Spinal cord (tissue), 9 donors: ENCODE measurements at regions not wholly inside any gene's neighbourhood (a gene's known extent, or its start where the extent isn't known, plus 50 kb on each side); places are given as distances from the start of the nearest gene placed in this dataset.
"Not testable (repeated sequence)": the region's sequence is repeated elsewhere in the genome, so short reads cannot be mapped to it uniquely, and the experiment has no call there.

Source experiments
- DNase-seq, 6 donors: peaks; one replicate each; pipeline versions ENCODE4 v3.0.0 to v3.0.0-alpha.2; 2013 to 2015; ENCODE audit warnings: low spot score in 6 of 6, low read depth in 4 of 6
- H3K27ac ChIP-seq: one replicate; pipeline ENCODE4 v1.5.1; 2013; ENCODE audit warnings: low read depth, low read length, control low read depth
- H3K27me3 ChIP-seq: one replicate; pipeline ENCODE4 v1.6.1; 2013; ENCODE audit warnings: low read length; ENCODE audit not compliant: control insufficient read depth, insufficient read depth
- H3K36me3 ChIP-seq: one replicate; pipeline ENCODE4 v1.6.1; 2013; ENCODE audit warnings: low read length; ENCODE audit not compliant: control insufficient read depth, insufficient read depth
- H3K4me1 ChIP-seq: one replicate; pipeline ENCODE4 v1.6.1; 2013; ENCODE audit warnings: low read length; ENCODE audit not compliant: control insufficient read depth, insufficient read depth
- H3K4me3 ChIP-seq: one replicate; pipeline ENCODE4 v1.5.1; 2013; ENCODE audit warnings: low read depth, low read length, control low read depth
- H3K9me3 ChIP-seq: one replicate; pipeline ENCODE4 v1.6.1; 2013; ENCODE audit warnings: low read length; ENCODE audit not compliant: control insufficient read depth, insufficient read depth
- WGBS: methylation state at CpG from one replicate; pipeline ENCODE4 v1.1.5; 2013; ENCODE audit warnings: missing lambda C conversion rate; ENCODE audit not compliant: insufficient coverage; 5-methylcytosine and 5-hydroxymethylcytosine counted together
- donor health status: healthy.

GRCh38 chr1:194889310-194889709 is 1702.9 kb upstream of the B3GALT2 start:
- no peak overlapping the region for H3K27ac ChIP-seq
- no peak for DNase-seq
- no peaks in the 10 kb centered on the region for H3K4me1 ChIP-seq
- no peak overlapping the region for H3K4me3 ChIP-seq
- H3K36me3 ChIP-seq = no peaks in the 10 kb centered on the region
- H3K9me3 ChIP-seq = peaks cover 6% of the 10 kb centered on the region
- 83% methylated on average over 3 of the region's 3 CpGs for WGBS
- no peaks in the 10 kb centered on the region for H3K27me3 ChIP-seq

GRCh38 chr1:194870860-194871259 is 1684.4 kb upstream of the B3GALT2 start:
- Histone ChIP-seq H3K27ac (no peak overlapping the region), H3K4me3 (no peak overlapping the region), H3K4me1 (no peaks in the 10 kb centered on the region), H3K36me3 (no peaks in the 10 kb centered on the region), H3K9me3 (no peaks in the 10 kb centered on the region), H3K27me3 (no peaks in the 10 kb centered on the region)
- no CpG with 5 or more reads among the region's 2 CpGs for WGBS
- no peak for DNase-seq

GRCh38 chr1:194866153-194866552 is 1679.7 kb upstream of the B3GALT2 start:
- H3K27ac ChIP-seq = no peak overlapping the region
- WGBS = 11% methylated on average over 1 of the region's 1 CpG
- no peaks in the 10 kb centered on the region for H3K36me3 ChIP-seq
- H3K27me3 ChIP-seq = no peaks in the 10 kb centered on the region
- no peaks in the 10 kb centered on the region for H3K4me1 ChIP-seq
- H3K9me3 ChIP-seq = no peaks in the 10 kb centered on the region
- no peak for DNase-seq
- no peak overlapping the region for H3K4me3 ChIP-seq

- Histone ChIP-seq H3K9me3 (no peaks in the 10 kb centered on the region), H3K4me1 (no peaks in the 10 kb centered on the region), H3K27me3 (no peaks in the 10 kb centered on the region), H3K36me3 (no peaks in the 10 kb centered on the region), H3K27ac (no peak overlapping the region), H3K4me3 (no peak overlapping the region)
- no peak for DNase-seq
- WGBS = 88% methylated on average over 3 of the region's 4 CpGs
These were observed 1679.0 kb upstream of the B3GALT2 start for GRCh38 chr1:194865383-194865782.

GRCh38 chr1:194862129-194862528 is 1675.7 kb upstream of the B3GALT2 start:
- Histone ChIP-seq H3K9me3 (no peaks in the 10 kb centered on the region), H3K27ac (no peak overlapping the region), H3K36me3 (no peaks in the 10 kb centered on the region), H3K27me3 (no peaks in the 10 kb centered on the region), H3K4me1 (no peaks in the 10 kb centered on the region), H3K4me3 (no peak overlapping the region)
- no peak for DNase-seq

GRCh38 chr1:194860248-194861201 is 1674.1 kb upstream of the B3GALT2 start:
- Histone ChIP-seq H3K27ac (no peak overlapping the region), H3K27me3 (no peaks in the 10 kb centered on the region), H3K4me1 (no peaks in the 10 kb centered on the region), H3K36me3 (no peaks in the 10 kb centered on the region), H3K4me3 (no peak overlapping the region), H3K9me3 (no peaks in the 10 kb centered on the region)
- no CpG with 5 or more reads among the region's 10 CpGs for WGBS
- DNase-seq = no peak

GRCh38 chr1:194859481-194860154 is 1673.2 kb upstream of the B3GALT2 start:
- H3K4me3 ChIP-seq, H3K9me3 ChIP-seq, H3K4me1 ChIP-seq, DNase-seq, H3K27me3 ChIP-seq, H3K36me3 ChIP-seq, H3K27ac ChIP-seq: not testable (repeated sequence)
- over 99% methylated on average over 10 of the region's 17 CpGs for WGBS

- H3K9me3 ChIP-seq, H3K27me3 ChIP-seq, H3K27ac ChIP-seq, H3K4me3 ChIP-seq, DNase-seq, H3K4me1 ChIP-seq, H3K36me3 ChIP-seq: not testable (repeated sequence)
- 97% methylated on average over 31 of the region's 39 CpGs for WGBS
These were observed 1672.5 kb upstream of the B3GALT2 start for GRCh38 chr1:194858811-194859480.

- no peaks in the 10 kb centered on the region for H3K36me3 ChIP-seq
- no peak overlapping the region for H3K27ac ChIP-seq
- H3K27me3 ChIP-seq = no peaks in the 10 kb centered on the region
- no peaks in the 10 kb centered on the region for H3K9me3 ChIP-seq
- no peak overlapping the region for H3K4me3 ChIP-seq
- no peaks in the 10 kb centered on the region for H3K4me1 ChIP-seq
- no peak for DNase-seq
- no CpG with 5 or more reads among the region's 2 CpGs for WGBS
These were observed 1671.0 kb upstream of the B3GALT2 start for GRCh38 chr1:194857413-194857812.
